ENCODE measurements at regions not wholly inside any gene's neighbourhood (a gene's known extent, or its start where the extent isn't known, plus 50 kb on each side); places are given as distances from the start of the nearest gene placed in this dataset.
"Not testable (repeated sequence)": the region's sequence is repeated elsewhere in the genome, so short reads cannot be mapped to it uniquely, and the experiment has no call there.

DNA sequence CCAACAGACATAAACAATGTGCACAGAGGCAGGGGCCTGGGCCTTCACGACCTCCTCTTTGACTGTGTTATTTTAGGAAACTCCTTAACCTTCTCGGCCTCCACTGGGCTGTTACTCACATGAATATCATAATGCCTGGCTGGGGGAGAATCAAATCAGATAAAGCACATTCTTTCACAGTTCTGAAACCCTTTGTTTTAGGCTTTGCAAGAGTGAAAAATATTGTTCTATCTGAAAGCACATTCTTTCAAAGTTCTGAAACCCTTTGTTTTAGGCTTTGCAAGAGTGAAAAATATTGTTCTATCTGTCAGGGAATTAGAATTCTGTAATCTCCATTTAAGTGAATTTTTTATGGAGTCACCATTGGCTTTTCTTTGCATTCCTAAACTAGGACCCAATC is 50.7 kb upstream of the SYNDIG1 start:
- DNase-seq (ENCODE audit: low read depth in 1 of 2, low spot score in 1 of 2), result no peak

DNA sequence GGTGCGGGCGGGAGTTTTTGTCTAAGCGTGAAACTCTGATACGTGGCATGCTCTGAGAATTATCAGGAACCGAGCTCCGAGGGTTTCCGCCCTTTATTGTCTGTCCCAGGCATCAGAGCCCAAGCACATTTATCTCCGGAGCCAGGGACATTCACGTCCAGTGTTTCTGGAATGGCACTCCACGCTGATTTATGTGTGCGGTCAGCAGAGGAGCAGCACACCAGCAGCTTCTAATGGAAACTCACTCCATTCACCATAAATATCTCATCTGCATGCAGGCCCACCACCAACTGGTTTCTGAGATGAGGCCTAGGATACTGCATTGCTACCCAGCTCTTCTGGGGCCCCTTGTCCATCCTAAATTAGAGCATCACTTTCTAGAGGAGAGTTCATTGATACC is 51.9 kb upstream of the SYNDIG1 start:
- DNase-seq (ENCODE audit: low read depth in 1 of 2, low spot score in 1 of 2), result no peak

DNA sequence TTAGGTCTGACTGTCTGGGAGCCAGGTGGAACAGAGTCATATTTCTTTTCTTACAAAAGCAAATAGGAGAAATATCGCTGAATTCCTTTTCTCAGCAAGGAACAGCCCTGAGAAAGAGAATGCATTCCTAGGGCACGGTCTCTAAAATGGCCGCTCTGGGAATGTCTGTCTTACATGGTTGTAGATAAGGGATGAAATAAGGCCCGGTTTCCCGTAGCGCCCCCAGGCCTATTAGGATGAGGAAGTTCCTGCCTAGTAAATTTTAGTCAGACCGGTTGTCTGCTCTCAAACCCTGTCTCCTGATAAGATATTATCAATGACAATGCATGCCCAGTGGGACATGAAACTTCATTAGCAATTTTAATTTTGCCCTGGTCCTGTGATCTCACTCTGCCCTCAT is 54.0 kb upstream of the SYNDIG1 start:
- not testable (repeated sequence) for DNase-seq (ENCODE audit: low read depth in 1 of 2, low spot score in 1 of 2)

DNA sequence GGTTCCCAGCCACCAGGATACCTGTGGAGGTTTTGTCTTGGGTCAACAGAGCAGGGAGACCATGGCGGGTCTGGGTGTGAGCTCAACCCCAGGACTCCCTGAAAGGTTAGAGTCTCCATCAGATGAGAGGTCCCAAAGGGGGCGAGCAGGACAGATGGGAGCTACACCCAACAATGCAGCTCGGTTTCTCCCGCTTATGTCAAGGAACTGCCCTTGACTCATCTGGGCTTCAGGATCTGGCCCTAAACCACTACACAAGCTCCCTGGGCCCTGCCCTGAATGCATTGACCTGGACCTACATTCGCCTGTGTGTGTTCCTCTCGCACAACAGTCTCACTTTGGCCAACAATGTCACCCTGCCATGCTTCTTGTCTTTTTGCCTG is 57.6 kb upstream of the SYNDIG1 start:
- DNase-seq (ENCODE audit: low read depth in 1 of 2, low spot score in 1 of 2), result no peak

DNA sequence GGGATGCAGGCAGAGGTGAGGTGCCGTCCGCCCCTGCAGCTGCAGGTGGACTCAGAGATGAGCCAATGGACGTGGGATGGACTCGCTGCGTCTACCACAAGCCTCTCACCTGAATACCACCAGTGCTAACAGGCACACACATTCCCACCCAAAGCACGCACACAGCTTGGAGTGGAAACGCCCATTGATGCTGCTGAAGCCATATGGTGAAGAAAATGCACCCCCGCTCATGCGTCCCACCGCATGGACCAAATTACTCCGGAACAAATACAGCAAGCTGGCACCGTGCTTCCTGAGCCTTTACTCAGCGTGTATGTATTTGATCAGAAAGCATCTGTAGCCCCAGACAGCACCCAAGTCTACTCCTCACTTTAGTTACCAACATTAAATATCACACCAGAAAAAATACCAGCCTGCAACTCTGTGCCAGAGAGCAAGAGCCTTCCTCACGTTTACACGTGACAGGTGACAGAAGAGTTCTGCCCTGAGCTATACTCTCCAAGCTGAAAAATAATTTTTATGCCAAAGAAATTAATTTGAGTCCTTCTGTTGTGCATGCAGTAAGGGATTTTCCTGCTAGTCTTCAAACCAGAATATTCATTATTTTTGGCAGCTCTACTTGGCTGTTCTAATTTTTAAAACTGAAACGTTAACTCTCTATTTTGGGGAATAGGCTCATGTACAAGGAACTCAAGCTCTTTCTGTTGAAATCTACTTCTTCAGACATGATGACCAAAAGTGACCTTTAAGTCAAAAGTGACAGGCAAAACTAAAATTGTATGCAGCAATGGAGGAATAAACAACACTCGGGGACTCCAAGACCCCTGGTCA is 58.2 kb upstream of the SYNDIG1 start:
- DNase-seq (ENCODE audit: low read depth in 1 of 2, low spot score in 1 of 2), result no peak

DNA sequence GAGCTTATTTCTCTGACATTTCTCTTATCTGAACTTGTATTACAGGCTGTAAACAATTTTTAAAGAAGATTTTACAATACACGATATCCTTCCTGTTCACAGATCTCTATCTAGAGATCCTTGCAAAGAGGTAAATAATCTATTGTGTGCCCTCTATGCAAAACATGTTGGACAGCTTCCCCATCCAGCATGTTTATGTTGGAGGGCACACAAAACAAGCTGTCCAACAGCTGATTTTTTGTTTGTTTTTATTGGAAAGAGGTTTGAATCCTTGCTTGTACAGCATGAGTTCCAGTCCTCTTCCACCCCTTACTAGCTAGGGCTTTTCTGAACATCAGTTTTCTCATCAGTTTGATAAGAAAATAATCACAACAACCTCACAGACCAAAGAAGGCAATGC is 62.3 kb upstream of the SYNDIG1 start:
- DNase-seq (ENCODE audit: low read depth in 1 of 2, low spot score in 1 of 2), result no peak

DNA sequence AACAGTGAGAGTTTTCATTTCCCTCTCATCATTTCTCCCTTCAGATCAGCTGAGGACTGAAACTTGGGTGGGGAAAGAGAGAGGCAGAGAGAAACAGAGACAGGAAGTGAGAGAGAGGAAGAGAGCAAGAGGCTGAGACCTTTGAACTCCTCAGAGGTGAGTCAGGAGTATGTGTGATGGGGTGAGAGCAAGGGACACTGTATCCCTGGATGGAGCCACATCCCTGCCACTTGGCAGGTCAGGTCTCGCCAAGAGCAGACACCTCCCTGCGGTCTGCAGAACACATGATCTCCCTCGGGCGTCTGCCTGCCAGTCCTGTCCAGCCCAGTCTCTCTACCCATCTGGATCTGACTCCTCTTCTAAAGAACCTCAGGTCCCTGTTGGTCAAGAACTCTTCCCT is 62.7 kb upstream of the SYNDIG1 start:
- DNase-seq (ENCODE audit: low read depth in 1 of 2, low spot score in 1 of 2), result no peak

DNA sequence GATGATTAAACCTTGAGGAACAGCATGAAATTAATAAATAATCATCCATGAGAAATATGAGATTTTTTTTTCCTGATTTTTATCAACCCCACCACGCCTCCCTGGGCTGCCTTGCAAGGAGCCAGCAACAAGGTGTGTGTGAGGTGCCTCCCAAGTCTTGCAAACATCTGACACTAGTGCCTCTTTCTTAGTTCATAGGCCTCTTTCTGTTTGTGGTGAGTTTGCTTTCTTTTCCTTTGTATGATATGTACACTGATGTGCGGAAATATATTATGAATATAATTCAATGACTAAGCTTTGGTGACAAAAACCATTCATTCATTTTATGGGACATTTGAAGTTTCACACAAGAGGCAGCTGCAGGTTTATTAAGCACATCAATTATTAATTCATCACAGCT is 63.2 kb upstream of the SYNDIG1 start:
- no peak for DNase-seq (ENCODE audit: low read depth in 1 of 2, low spot score in 1 of 2)

DNA sequence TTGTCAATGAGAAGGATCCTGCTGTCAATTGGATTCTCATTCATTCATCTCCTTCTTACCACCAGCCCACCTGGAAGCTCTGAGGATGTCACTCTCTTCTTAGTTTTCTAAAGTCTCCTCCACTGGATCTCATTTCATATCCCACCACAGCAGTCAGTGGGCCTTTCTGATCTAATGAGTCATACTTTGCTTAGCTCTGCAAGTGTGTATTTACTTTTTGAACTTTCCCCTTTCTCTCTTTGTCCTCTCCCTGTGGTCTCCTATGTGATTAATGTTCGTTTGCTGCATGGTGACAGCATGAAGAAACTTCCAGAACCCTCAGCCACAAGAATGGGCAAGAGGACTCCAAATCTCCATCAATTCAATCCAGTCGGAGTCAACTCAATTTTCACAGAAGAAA is 63.6 kb upstream of the SYNDIG1 start:
- no peak for DNase-seq (ENCODE audit: low read depth in 1 of 2, low spot score in 1 of 2)

DNA sequence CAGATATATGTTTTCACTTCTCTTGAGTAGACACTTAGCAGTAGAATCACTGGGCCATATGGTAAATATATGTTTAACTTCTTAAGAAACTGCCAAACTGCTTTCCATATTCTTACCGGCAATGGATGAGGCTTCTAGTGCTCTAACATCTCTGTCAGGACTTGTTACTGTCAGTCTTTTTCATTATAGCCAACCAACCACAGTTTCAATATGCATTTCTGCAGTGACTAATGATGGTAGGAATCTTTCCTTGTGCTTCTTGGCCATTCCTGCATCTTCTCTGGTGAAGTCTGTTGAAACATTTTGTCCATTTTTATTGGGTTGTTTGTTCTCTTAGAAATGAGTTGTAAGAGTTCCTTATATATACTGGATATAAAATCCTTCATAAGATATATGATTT is 66.0 kb upstream of the SYNDIG1 start:
- no peak for DNase-seq (ENCODE audit: low read depth in 1 of 2, low spot score in 1 of 2)

DNA sequence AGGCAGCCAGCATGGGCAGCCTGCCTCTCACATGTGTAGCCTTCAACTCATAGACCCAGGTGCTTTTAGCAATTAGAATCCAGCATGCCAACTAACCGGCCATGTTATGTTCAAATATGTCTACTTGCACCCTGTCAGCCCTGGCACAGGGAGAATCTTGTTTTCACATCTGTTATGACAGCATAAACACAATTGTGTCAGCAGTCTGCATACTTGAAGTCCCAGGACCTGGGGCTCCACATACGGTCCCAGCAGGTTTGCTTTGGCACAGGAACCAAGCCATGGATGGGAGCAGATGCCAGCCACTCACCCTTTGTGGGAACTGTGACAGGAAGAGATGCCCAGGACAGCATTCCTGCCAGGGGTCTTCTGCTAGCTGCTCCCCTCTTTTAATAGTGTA is 67.2 kb upstream of the SYNDIG1 start:
- no peak for DNase-seq (ENCODE audit: low read depth in 1 of 2, low spot score in 1 of 2)

DNA sequence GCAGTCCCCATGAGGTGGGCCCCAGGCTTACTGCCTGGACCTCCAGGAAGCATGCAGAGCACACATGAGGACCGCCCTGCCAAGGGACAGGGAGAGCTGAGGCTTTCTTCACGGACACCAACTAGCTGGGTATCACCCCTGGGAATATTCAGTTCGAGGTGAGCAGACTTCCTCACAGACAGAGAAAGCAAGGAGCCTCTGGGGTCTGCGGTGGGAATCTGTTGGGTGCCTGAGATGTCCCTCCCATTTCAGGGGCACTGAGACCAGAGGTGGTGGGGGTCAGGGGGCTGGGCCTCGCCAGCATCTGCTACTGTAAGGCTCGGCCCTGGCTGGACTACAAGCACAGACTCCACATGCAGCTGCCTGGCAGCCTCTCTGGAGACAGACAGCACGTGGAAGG is 74.3 kb upstream of the SYNDIG1 start:
- no peak for DNase-seq (ENCODE audit: low read depth in 1 of 2, low spot score in 1 of 2)

DNA sequence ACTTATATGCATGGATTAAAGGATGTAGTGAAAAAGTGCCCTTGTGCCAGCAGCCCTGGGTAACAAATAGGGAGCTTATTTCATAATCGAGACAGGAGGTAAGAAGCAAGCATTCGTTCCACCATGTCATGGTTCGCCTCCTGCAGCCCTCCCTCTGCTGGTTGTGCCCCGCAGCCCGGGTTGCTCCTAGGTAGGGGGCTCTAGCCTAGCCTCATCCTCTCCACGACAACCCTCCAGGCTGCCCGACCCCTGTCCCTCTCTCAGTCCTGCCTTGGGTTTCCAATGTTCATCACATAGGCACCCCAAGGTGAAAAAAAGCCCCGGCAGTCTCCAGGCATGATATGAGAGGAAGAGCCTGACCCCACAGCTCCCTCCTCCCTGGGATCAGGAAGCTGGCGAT is 75.5 kb upstream of the SYNDIG1 start:
- DNase-seq (ENCODE audit: low read depth in 1 of 2, low spot score in 1 of 2), result no peak

DNA sequence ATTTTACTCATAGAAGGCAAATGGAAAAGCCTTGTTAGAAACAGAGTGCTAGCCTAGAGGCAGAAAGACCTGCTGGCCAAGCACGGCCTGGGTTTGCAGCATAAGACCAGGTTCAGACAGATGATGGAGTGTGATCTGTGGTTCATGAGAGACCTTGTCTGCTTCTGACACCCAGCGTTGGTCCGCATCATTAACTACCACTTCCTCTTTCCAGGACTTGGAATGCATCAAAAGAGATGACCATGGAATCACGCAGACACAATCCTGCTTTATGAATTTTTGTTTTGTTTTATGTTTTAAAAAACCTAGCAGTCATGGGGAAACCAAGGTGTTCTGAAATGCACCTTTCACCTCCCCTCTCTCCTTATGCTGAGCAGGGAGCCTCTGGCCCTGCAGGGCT is 76.8 kb upstream of the SYNDIG1 start:
- no peak for DNase-seq (ENCODE audit: low read depth in 1 of 2, low spot score in 1 of 2)

DNA sequence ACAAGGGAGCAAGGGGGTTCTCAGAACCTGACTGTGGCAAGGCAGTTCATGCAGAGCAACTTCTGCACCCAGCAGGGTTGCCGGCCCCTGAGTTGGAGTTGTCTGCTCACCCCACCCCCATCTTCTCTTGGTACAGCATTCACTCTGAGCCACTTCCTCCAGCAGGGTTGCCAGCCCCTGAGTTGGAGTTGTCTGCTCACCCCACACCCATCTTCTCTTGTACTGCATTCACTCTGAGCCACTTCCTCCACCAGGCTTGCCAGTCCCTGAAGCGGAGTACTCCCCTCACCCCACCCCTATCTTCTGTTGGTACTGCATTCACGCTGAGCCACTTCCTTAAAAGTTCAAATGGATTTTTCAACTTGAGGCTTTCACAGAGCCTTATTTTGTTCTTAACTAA is 79.7 kb upstream of the SYNDIG1 start:
- DNase-seq (ENCODE audit: low read depth in 1 of 2, low spot score in 1 of 2), result no peak

DNA sequence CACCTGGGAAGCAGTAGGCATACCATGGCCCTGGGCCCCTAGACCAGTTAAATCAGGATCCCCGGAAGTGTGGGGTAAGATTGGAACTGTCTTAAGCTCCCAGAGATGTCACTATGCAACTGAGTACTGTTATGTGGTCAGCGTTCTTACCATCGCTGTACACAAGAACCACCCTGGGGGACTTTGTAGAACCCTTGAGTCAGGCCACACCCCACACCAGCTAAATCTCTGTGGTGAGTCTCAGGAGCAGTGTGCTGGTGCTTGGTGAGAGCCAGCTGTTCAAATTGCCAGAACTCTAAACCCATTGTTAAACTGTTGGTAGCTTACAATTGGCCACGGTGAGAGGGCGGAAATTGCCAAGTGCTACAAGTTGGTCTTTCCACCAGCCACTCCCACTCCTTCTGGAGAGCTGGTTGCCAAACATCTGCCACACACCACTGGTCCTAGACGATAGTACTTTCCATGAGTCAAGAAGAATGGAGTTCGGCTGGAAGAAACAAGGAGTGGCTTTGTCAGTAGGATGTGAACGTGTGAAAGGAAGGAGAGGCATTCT is 80.5 kb upstream of the SYNDIG1 start:
- no peak for DNase-seq (ENCODE audit: low read depth in 1 of 2, low spot score in 1 of 2)

DNA sequence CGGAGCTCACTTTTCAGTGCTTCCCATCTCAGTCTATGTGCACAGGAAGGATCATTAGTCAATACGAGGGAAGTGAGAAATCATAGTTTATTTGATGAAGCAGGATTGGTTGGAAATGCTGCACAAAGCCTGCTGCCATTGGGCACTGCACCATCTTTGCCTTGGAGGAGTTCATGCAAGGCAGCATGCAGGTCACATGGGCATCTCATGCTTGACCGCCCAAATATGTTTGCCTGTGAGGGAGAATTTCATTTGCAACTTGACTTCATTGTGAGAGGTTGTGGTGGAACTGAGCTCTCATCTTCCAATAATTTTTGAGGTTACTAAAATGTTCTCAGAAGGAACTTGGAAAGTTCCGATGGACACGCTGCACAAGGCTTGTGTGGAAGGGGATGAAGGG is 83.9 kb upstream of the SYNDIG1 start:
- DNase-seq (ENCODE audit: low read depth in 1 of 2, low spot score in 1 of 2), result no peak

DNA sequence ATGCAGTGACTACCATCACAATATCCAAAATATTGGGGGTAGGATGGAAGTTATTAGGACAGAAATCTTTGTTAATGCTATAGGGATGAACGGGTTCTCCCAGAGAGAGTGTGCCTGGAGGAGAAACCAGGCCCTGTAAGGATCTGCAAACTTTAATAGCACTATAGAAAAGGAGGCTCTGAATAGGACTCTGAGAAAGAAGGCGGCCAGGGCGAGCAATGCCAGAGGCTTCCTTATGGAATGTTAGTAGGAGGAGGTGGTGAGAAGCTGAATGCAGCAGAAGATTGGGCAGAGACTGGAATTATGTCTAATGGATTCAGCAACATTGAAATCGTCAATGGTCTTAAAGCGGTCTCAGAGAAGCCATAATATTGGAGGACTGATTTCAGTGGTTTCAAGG is 84.6 kb upstream of the SYNDIG1 start:
- no peak for DNase-seq (ENCODE audit: low read depth in 1 of 2, low spot score in 1 of 2)

DNA sequence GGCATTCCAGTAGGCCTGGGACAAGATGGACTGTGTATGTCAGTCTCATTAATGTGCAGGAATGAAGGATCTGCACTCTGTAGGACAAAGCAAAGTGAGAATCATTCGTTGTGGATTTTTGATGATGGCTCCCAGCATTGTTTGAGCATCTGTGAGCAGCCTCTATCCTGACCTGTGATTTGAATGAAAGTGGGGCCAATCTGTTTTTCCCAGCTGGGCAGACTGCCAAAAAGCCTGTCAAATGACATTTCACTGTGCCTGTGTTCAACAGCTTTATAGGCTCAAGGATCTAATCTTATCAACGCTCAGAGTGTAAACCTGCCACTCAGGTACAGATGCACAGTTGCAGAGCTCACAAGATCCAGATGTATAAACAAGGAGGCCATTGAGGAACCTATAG is 86.7 kb upstream of the SYNDIG1 start:
- DNase-seq (ENCODE audit: low read depth in 1 of 2, low spot score in 1 of 2), result no peak

DNA sequence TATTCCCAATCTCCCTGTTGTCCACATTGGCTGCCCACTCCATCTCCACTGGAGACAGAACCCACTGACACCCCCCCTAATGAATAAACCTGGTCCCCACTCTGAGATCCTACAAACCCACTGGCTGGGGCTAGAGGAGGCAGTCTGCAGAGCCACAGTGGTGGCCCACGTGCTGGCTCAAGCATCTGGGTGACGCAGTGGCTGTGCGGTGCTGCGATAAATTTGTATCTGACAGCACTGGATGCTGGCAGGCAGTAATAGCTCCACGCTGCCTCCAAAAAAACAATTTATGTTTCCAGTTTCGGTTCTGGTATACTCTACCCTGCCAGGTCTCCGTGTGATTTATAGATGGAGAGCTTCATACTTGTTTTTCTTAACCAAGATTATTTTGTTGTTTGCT is 87.1 kb upstream of the SYNDIG1 start:
- DNase-seq (ENCODE audit: low read depth in 1 of 2, low spot score in 1 of 2), result no peak

DNA sequence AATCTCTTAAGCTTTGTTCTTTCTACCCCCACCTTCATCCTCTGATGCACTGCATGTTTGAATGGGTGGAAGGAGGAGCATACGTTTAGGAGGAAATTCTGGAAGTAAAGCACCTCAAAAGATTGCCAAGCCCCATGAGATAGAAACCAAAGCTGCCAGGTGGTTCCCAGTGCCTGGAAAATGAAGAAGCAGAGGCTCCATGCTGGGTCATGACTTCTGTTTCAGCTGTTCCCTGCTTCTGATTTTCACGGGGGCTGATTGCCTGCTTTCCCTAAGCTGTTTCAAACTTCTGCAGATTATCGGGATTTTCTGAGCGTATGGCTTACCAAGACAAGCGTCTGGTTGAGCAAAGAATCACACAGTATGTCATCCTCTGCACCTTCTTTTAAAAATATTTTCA is 87.5 kb upstream of the SYNDIG1 start:
- DNase-seq (ENCODE audit: low read depth in 1 of 2, low spot score in 1 of 2), result no peak

DNA sequence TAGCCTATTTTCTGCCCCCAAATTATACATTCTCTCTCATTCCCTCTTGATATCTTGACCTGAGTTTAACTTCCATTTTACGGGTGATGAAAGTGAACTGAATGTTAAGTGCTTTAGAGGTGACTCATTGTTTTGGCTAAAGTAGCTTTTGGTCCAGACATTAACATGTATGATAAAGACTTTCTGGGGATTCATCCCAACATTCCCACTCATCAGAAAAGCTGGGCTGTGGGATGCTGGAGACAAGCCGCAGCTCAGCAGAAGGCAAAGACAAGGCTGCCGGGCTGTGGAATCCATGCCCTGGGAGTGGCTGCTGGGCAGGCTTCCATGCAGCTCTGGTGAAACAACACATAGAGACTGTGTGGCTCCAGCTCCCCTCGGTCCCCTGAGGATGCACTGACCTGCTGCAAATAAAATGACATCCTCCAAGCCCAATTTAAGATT is 89.9 kb upstream of the SYNDIG1 start:
- no peak for DNase-seq (ENCODE audit: low read depth in 1 of 2, low spot score in 1 of 2)
